Testis (tissue), 2 donors: ENCODE measurements at regions not wholly inside any gene's neighbourhood (a gene's known extent, or its start where the extent isn't known, plus 50 kb on each side); places are given as distances from the start of the nearest gene placed in this dataset.

Source experiments
- CTCF ChIP-seq, 3 experiments: fragments of 450-650 bp in 2 of 3; fragments of 200-600 bp in 1 of 3; sonication (generic) in 1 of 3; IDR thresholded peaks; one replicate each; pipeline ENCODE4 v1.5.1; 2016 to 2019; ENCODE audit warnings: antibody characterized with exemption in 3 of 3, mild to moderate bottlenecking in 2 of 3, moderate library complexity in 1 of 3
- POLR2A ChIP-seq: fragments of 450-650 bp; IDR thresholded peaks from one replicate; pipeline ENCODE4 v1.6.1; 2017; ENCODE audit warnings: antibody characterized with exemption, mild to moderate bottlenecking, moderate library complexity

GRCh38 chr19:30920222-30920621 lies 429.0 kb downstream of the TSHZ3 start:
- TF ChIP-seq CTCF (IDR thresholded peaks at IDR 0.05) = no peak
- TF ChIP-seq POLR2A = no peak
